ENCODE measurements at regions not wholly inside any gene's neighbourhood (a gene's known extent, or its start where the extent isn't known, plus 50 kb on each side); places are given as distances from the start of the nearest gene placed in this dataset.

DNA sequence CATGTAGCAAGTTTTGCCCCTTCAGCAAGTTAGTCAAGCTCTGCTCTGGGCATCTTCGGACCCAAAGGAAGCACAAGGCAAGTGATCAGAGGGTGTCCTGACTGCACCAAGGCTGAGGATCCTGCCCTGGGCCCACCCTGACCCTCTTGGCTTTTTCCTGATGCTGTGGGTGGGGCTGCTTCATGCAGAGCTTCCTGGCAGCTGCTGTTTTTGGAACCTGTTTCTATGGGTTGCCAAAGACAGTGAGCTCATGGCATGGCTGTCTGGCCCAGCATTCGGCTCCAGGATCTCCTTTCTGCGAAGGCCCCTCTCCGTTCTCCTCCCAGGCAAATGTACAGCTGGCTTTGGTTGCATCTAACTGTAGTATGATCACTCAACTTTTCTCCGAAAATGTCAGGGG, 497.9 kb downstream of the ARHGEF28 start:
- DNase-seq (ENCODE audit: low read depth): no peak

DNA sequence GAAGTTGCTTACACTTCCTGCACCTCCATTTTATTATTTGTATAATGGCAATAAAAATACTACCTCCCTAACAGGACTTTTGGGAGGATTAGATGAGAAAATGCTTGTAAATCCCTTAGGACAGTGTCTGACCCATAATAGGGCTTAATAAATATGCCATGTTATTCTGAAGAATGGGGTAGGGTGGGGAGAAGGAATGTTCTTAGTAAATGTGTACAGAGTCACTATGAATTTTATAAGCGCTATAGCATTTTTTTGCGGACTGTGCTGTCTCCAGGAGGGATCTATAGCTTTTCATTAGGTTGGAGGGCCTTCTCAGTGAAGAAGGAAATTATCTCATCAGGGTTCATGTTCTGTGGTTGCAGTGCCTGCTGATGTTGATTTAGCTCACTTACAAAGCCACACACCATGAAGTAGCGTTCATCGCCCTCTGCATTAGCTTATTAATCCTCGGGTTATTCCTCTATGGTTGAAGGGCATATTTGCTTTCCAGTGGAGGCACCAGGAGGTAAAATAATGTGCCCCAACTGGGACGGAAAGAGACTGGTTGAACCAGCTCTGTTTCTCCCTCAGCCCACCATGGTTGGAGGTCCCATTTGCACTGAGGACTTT, 497.1 kb downstream of the ARHGEF28 start:
- no peak for DNase-seq (ENCODE audit: low read depth)

DNA sequence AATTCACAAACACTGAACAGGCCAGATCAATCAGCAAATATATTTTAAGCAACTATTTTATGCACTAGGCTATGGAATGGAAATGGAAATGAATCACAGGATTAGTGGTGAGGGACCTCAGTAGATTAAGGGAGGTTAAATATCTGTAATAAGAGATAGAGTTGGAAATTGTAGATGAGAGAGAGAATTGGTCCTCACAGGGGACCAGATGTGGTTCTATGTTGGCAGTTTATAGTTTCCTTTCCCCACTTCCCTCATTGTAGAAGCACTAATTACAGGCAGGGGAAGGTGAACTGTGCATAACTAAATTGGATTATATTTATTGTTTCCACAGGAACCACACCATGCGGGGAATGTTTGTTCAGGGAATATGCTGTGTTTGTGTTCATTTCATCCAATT, 496.2 kb downstream of the ARHGEF28 start:
- DNase-seq (ENCODE audit: low read depth): no peak

DNA sequence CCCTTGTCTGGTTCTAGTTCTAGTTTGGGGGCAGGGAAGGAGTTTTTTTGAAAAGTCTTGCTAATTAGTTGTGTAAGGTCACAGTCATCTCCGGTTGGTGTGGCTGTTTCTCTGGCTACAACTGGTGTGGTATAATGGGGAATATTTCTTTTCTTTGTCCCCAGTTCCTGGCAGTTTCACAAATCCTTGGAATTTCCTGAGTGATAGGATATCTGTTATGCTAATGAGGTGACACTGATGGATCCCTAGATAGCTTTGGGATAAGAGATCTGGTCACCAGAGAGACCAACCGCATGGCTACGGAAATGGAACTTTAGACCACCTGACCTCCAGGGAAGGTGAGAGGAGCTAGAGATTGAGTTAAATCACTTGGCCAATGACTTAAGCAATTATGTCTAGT, 494.6 kb downstream of the ARHGEF28 start:
- DNase-seq (ENCODE audit: low read depth): no peak

DNA sequence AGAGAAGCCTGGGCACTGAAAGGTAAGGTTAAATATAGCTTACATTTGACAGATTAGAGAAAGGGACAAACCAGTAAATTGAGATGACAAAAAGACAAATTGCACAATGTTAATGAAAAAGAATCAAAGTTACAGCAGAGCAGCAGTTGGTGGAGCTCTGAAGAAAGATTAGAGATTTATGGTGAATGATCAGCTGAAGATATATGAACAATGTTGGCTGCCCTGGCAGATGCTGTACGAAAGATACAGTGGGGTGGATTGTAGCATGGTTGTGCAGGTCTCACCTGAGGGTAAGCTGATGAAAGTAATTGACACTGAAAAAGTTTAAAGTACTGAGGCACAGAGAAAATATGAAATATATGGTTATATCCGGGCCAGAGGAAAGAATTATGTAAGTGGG, 492.1 kb downstream of the ARHGEF28 start:
- DNase-seq (ENCODE audit: low read depth): no peak

DNA sequence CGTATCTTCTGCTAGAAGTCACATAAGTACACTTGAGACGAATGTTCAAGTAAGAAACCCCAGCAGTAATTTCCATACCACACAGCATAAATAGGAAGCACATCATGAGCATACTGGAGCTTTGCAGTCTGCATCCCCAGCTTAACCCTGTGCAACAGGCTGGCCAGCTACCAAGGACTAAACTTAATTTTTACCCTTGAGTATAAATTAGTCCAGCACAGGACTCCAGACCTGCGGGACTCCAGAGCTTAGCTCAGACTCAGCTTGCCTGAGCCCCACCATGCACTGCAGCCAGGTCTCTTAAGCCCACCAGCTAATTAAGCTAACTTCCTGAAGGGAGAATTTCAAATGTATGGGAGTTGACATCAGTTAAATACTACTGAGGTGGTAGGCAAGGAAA, 491.0 kb downstream of the ARHGEF28 start:
- DNase-seq (ENCODE audit: low read depth): no peak

DNA sequence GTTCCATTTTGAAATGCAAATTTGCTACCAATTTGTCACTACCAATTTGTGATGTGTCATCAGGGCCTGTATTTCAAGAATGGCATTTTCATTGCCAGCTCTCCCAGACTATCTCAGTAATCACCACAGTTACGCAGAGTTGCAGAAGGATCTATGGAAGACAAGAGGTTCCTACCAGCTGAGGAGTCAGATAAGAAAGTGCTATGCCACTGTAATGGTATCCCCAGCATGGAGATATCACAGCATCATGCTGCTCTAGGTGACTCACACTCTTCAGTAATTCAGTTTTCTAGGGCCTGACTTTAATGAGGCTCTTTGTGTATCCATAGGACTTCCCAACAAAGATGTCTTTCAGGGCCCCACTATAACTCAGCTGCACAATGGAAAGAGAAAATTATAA, 490.3 kb downstream of the ARHGEF28 start:
- DNase-seq (ENCODE audit: low read depth): no peak

DNA sequence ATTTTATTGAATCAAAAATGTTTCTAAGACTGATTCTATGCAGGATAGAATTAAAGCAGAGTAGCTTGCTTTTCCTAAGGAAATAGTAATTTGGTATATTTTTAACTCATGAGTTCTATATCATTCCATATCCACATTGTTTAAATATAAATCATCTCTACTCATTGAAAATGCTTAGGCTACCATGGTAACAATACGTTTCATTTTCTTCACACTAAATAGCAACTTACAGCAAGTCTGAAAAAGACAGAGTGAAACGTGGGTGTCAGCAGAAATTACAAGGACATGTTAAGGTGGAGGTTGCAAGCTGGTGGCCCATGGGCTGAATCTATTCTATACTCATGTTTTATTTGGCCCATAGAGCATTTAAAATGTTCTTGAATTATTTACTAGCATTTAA, 487.9 kb downstream of the ARHGEF28 start:
- no peak for DNase-seq (ENCODE audit: low read depth)

DNA sequence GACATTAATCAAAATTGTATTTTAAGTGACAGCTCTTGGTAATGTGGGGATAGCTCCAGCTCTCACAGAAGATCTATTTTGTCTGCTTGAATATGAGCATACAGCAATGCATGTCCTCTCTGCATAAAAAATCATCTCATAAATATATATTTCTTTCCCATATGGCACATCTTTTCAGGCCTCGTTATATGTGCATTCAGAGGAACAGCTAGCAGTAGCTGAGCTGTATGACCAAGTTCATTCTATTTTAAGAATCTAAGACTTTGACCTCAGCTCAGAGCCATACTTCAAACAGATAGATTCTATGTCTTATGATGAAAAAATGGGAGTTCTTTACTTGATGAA, 487.2 kb downstream of the ARHGEF28 start:
- no peak for DNase-seq (ENCODE audit: low read depth)

DNA sequence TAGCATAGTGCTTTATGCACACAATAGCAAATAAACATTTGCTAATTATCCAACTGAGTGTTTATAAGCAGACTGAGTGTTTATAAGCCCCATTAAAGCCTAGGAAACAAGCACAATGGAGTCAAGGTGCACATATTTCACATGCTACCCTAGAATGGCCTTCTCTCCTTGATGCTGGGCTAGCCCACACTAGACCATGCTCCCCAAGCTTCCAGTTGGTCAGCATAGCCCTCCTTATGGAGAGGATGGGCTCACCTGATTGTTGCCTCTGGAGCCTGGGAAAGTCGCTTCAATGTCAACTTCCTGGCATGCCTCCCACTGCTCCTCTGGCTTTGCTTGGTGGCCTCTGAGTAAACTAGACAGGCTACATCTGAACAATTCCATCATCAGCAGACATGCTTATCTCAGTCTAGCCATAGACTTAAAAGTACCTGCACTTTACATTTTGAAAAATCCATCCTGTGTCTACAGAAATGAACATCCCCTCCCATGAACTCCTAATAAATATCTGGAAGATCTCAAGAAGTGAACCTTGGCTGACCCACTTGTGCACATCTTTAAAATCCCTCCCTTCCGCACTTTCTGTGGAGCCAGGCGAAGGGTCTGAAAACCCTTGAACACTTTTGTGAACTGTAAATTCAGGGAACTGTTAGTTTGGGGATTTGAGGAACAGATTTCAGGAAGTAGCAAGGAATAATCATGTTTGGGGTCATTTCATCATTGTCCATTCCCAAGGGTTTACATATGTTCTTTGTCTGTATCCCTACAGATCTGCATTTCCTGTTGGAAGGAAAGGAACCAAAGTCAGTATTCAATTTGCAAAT, 486.6 kb downstream of the ARHGEF28 start:
- DNase-seq (ENCODE audit: low read depth): no peak

DNA sequence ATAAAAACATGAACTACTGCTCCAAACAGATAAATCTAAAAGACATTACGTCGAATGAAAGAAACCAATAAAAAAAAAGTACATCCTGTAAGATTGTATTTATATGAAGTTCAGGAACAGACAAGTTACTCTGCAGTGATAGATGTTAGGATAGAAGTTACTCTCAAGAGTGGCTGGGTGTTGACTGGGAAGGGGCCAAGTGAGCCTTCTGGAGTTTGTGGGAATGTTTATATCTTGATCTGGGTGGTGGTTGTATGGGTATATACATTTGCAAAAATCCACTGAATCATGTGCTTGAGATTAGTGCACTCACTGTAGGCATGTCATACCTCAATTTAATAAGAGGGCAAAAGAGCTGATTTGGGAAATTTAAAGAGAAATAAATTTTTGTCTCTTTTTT, 485.8 kb downstream of the ARHGEF28 start:
- DNase-seq (ENCODE audit: low read depth): no peak

DNA sequence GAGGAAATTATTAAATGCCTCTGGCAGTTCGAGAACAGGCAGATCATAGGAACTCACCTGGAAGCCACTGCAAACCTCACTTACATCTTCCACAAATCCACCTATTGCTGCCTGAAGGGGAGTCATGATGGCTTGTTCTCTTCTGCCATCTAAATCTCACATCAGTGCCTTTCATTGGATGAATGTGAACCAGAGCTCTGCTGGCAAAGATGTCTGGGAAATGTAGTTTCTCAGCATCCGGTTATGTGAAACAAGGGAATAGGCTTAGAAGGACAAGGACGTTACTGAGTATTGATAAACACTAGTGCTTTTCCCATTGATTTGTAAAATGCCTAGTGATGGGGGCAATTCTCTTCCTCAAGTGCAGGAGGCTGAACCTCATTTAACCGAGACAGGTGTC, 483.3 kb downstream of the ARHGEF28 start:
- DNase-seq (ENCODE audit: low read depth): no peak

DNA sequence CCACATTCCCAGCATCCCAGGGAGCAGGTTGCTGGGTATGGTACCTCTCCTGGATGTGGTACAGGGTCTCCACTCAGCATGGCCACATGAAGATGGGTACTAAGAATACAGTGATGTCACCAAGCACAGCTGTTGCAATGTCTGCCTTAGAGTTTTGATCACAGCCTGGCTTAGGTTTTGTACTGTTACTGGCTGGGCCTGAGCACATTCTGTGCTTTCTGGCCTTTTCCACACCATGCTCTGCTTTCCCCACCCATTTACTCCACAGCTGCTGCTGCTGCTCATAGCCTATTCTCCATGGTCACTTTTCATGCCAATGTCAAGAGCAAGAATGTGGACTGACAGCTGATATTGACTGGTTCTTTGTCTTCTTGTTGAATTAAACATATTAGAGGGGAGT, 481.9 kb downstream of the ARHGEF28 start:
- no peak for DNase-seq (ENCODE audit: low read depth)

DNA sequence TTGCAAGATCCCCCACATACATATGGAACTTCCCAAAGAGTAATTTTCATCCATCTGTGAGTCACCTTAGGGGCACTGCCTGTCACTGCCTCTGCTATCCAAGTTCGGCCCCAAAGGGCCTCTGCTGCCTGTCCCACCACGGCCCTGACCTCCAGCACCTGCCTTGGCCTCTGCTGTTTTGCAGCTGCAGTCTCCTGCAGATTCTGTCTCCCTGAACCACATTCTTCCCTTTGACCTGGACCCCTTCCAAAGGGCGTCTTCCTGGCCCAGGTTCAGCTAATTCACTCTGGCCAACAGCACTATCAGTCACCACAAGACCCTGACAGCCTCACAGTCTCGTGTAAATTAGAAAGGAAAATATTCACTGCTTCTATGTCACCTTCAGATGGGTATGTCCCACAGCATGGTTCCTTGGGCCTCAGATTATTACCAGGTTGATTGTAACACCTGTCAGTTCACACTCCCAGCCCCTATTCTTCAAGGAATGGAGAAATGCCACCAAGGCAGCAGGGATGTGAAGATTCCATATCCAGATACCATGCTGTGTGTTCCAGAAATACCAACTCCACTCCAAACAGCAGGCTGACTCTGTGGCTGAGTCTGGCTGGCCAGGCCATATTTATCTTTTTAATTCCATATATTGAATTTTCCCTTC, 479.3 kb downstream of the ARHGEF28 start:
- DNase-seq (ENCODE audit: low read depth): no peak

DNA sequence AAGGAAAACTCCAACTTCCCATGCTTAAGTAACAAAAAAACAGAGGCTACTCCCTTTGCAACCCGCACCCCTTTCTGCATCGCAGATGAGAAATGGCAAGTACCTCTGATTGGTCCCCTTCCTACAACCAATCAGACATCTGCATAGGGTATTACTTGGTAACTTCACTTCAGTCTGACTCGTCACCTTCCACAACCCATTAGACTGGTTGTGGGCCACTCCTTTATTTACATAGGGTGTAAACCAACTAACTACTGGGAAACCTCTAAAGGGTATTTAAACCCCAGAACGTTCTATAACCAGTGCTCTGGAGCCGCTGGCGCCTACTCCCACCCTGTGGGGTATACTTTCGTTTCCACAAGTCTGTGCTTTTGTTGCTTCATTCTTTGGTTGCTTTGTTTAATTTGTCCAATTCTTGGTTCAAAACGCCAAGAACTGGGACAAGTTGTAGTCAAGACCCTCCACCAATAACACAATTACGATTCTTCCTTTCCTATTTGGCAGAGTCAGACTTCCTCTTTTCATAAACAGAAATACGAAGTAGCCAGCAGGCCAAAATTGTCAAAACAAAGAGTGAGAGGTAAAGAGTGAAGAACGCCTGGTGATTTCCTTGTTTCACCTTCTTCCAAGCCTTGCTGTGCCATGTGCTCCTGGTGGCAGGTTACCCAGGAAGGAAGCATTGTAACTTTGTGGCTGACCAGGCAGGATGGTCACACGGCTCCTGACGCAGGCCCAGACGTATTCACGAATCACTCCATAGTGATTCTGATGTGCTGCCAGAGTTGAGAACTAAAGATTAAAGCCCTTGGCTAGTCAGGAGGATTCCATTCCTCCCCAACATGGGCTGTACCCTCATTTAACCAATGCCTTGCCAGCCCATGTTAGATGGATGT, 477.4 kb downstream of the ARHGEF28 start:
- no peak for DNase-seq (ENCODE audit: low read depth)

DNA sequence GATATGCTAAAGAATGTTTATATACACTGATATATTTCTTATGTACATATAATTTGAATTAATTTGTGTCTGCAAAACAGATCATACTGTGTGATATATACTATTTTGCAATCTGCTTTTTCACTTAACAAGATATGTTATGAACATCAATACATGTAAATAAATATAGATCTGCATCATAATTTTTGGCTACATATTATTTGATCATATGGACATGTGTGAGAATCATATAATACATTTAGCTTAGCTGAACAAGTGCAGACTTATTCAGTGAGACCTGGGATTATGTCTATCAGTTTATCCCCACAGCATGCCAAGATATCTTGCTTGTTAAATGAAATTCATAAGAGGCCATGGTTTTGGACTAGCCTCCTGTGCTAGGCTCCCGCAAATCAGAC, 474.3 kb downstream of the ARHGEF28 start:
- no peak for DNase-seq (ENCODE audit: low read depth)

DNA sequence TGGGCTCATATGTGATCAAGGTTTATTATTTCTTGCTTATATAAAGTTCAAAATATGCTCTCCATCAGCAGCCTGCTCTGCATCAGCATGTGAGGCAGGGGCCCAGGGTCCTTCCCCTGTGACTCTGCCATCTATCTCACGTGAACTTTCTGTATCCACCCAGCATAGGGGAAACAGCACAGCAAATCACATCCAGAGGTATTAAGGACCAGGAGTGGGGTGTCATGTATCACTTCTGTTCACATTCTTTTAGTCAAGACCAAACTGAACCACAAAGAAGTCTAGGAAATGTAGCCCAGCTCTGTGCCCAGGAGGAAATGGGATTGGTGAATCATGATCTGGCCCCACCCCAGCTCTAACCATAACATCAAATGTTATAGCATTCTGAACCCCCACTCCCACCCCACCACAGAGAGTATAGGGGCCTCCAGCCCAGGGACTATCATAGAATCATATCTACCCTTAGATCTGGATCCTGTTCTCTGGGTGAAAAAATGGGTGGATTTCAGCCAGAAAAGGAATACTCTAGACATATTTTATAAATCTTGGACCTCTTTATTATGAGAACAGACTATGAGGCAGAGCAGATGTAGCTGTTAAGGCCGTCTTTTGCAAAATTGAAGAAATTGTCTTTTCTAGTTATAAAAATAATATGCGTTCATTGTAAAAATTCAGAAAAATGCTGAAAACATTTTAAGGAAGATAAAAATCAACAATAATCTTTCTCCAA, 473.7 kb downstream of the ARHGEF28 start:
- no peak for DNase-seq (ENCODE audit: low read depth)

DNA sequence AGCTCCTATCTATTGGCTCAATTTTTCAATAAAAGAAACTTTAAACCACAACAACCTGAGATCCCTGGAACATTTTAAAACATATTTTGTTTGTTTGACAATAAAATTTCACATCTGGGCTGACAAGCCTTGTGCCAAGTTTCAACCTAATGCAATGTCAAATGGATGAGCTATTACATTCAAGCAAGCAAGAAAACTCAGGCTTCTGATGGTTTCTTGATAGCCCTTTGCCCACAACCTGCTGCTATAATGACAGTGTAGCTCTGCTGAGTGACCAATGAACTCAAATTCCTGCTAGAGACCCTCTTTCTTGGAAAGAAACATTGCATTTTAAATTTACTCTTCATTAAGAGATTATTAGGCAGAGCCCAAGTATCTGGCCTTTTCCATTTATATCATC, 472.9 kb downstream of the ARHGEF28 start:
- no peak for DNase-seq (ENCODE audit: low read depth)

DNA sequence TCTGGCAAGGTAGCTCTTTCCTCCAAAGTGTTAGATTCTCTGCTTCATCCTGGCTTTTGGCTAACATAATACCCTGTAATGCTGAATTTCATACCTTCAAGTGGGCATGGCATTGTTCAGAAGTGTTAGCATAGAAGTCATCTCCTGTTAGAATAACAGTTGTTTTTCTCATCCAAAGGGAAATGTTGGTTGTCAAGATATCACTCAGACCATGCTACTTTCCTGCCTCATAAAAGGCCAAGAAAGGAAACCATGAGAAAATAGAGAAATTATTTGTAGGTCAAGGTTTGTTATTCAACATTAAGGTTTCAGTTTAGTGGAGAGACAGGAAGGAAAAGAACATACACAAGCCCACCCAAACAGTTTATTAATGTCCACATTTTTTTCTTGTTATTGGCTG, 472.5 kb downstream of the ARHGEF28 start:
- DNase-seq (ENCODE audit: low read depth): no peak

DNA sequence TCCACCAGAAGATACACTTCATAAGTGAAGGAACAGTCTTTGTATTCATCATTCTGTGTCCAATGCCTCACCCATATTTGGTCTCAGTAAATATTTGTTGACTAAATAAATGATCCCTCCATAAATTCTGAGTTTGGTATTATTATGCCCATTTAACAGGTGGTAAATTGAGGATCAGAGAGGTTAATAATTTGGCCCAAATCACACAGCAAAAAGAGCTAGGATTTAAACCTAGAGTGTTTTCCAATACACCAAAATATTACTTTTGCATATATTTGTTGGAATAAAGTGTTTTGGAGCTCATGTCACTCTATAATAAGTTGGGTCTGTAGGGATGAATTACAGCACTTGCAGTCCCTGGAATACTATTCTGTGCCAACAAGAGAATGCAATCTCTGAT, 470.3 kb downstream of the ARHGEF28 start:
- DNase-seq (ENCODE audit: low read depth): no peak

DNA sequence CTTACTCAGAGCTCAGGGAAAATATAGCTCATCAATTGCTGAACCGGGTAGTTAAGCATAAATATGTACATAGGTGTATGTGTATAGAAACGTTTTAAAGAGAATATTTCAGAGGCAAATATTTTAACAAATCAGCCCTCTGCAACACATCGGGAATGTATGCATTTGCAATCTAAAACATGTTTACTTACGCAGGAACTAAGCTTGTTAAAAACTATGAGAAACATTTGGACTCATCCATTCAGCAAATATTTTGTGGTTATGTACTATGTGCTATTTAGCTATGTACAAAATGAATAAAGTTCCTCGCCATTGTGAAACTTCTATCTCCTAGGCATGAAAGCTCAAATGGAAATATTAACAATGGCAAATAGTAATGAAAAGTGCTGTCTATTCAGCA, 469.9 kb downstream of the ARHGEF28 start:
- DNase-seq (ENCODE audit: low read depth): no peak

DNA sequence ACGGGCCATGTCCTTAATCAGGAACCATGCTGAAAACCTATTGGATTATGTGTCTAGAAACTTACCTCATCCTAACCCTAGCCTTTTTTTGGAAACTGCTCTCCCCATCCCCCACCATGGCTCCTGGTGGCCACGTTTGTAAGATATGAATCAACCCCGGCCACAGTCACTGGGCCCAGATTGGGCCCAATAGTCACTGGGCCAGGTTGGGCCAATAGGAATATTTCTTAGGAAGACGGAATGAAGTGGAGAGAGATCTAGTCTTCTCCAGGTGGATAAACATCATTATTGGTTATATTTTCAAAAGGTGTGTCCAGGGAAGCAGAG, 468.7 kb downstream of the ARHGEF28 start:
- no peak for DNase-seq (ENCODE audit: low read depth)

Data from stimulated activated CD8-positive, alpha-beta memory T cell treated with anti-CD3 and anti-CD28 coated beads, Interleukin-12 subunit alpha, Interleukin-12 subunit beta, amount 100 ng/mL, for 4 hours (primary cell).